Testis (tissue), 2 donors: ENCODE measurements at regions not wholly inside any gene's neighbourhood (a gene's known extent, or its start where the extent isn't known, plus 50 kb on each side); places are given as distances from the start of the nearest gene placed in this dataset.

Experiments used
- DNase-seq: peaks from one replicate; pipeline ENCODE4 v3.0.0-alpha.2; 2019
- H3K27ac ChIP-seq, 2 donors: fragments of 200-600 bp; sonication (generic); one replicate each; pipeline ENCODE4 v1.5.1; 2019
- H3K27me3 ChIP-seq: fragments of 200-600 bp; sonication (generic); one replicate; pipeline ENCODE4 v1.5.1; 2019
- H3K36me3 ChIP-seq: fragments of 200-600 bp; sonication (generic); one replicate; pipeline ENCODE4 v1.5.1; 2017; ENCODE audit warnings: low read depth; ENCODE audit errors: missing control alignments
- H3K4me1 ChIP-seq: fragments of 200-600 bp; sonication (generic); one replicate; pipeline ENCODE4 v1.5.1; 2019
- H3K4me3 ChIP-seq, 2 donors: fragments of 200-600 bp; sonication (generic); one replicate each; pipeline ENCODE4 v1.5.1; 2017 to 2019
- H3K9me3 ChIP-seq: fragments of 200-600 bp; sonication (generic); one replicate; pipeline ENCODE4 v1.5.1; 2017
- CTCF ChIP-seq, 3 experiments: fragments of 450-650 bp in 2 of 3; fragments of 200-600 bp in 1 of 3; sonication (generic) in 1 of 3; IDR thresholded peaks; one replicate each; pipeline ENCODE4 v1.5.1; 2016 to 2019; ENCODE audit warnings: antibody characterized with exemption in 3 of 3, mild to moderate bottlenecking in 2 of 3, moderate library complexity in 1 of 3
- POLR2A ChIP-seq: fragments of 450-650 bp; IDR thresholded peaks from one replicate; pipeline ENCODE4 v1.6.1; 2017; ENCODE audit warnings: antibody characterized with exemption, mild to moderate bottlenecking, moderate library complexity
- WGBS, 2 donors: methylation state at CpG; one replicate each; pipeline ENCODE4 v1.1.5; 2018; 5-methylcytosine and 5-hydroxymethylcytosine counted together
- intact Hi-C: fragments of 100-400 bp; cut with DNase I; formaldehyde crosslinking; loops from one replicate; pipeline ENCODE4 v1.15.1; 2023; ENCODE audit warnings: low total_unique reads

GRCh38 chr11:10920205-10920604 is 62.4 kb upstream of the ZBED5 start:
- no peak overlapping the region for H3K27ac ChIP-seq
- 37 to 65% methylated on average over 1 of the region's 1 CpG for WGBS, 2 donors
- no peaks in the 10 kb centered on the region for H3K4me1 ChIP-seq

GRCh38 chr11:10918698-10919097 is 60.8 kb upstream of the ZBED5 start:
- intact Hi-C loops, result no loop called here
- Histone ChIP-seq H3K4me3 (no peak overlapping the region), H3K27ac (no peak overlapping the region), H3K9me3 (no peaks in the 10 kb centered on the region), H3K27me3 (no peaks in the 10 kb centered on the region), H3K4me1 (no peaks in the 10 kb centered on the region), H3K36me3 (no peaks in the 10 kb centered on the region)
- 85% methylated on average over 1 of the region's 1 CpG for WGBS, 2 donors
- TF ChIP-seq POLR2A (no peak), CTCF (IDR thresholded peaks at IDR 0.05) (no peak)
- no peak for DNase-seq

More at GRCh38 chr11:10920205-10920604, 62.4 kb upstream of the ZBED5 start:
- Histone ChIP-seq H3K27me3 (no peaks in the 10 kb centered on the region), H3K4me3 (no peak overlapping the region), H3K9me3 (no peaks in the 10 kb centered on the region), H3K36me3 (no peaks in the 10 kb centered on the region)
- TF ChIP-seq CTCF (IDR thresholded peaks at IDR 0.05), result no peak
- no peak for TF ChIP-seq POLR2A
- no peak for DNase-seq
- intact Hi-C loops, result no loop called here

- intact Hi-C loops, result no loop called here
- no peaks in the 10 kb centered on the region for H3K9me3 ChIP-seq
- no peaks in the 10 kb centered on the region for H3K4me1 ChIP-seq
- no peak for DNase-seq
- H3K27me3 ChIP-seq, result no peaks in the 10 kb centered on the region
- H3K27ac ChIP-seq, result no peak overlapping the region
- 93 to 94% methylated on average over 1 of the region's 1 CpG for WGBS, 2 donors
- no peaks in the 10 kb centered on the region for H3K36me3 ChIP-seq
- no peak for TF ChIP-seq CTCF (IDR thresholded peaks at IDR 0.05)
- no peak for TF ChIP-seq POLR2A
- no peak overlapping the region for H3K4me3 ChIP-seq
These were observed 60.4 kb upstream of the ZBED5 start for GRCh38 chr11:10918275-10918674.

GRCh38 chr11:10917802-10918201 is 59.9 kb upstream of the ZBED5 start:
- H3K36me3 ChIP-seq, result no peaks in the 10 kb centered on the region
- TF ChIP-seq POLR2A, result no peak
- TF ChIP-seq CTCF (IDR thresholded peaks at IDR 0.05), result no peak
- no peaks in the 10 kb centered on the region for H3K9me3 ChIP-seq
- WGBS, 2 donors, result 62 to 95% methylated on average over 1 of the region's 1 CpG
- H3K27me3 ChIP-seq, result no peaks in the 10 kb centered on the region
- H3K27ac ChIP-seq, result no peak overlapping the region
- no peak overlapping the region for H3K4me3 ChIP-seq
- no peaks in the 10 kb centered on the region for H3K4me1 ChIP-seq
- DNase-seq, result no peak
- intact Hi-C loops, result no loop called here

- Histone ChIP-seq H3K27me3 (no peaks in the 10 kb centered on the region), H3K4me3 (no peak overlapping the region), H3K9me3 (no peaks in the 10 kb centered on the region), H3K4me1 (no peaks in the 10 kb centered on the region), H3K27ac (no peak overlapping the region), H3K36me3 (no peaks in the 10 kb centered on the region)
- intact Hi-C loops, result no loop called here
- 0% methylated on average over 1 of the region's 1 CpG for WGBS, 2 donors
- DNase-seq, result no peak
- no peak for TF ChIP-seq POLR2A
- no peak for TF ChIP-seq CTCF (IDR thresholded peaks at IDR 0.05)
These were observed 58.8 kb upstream of the ZBED5 start for GRCh38 chr11:10916665-10917064.
